Adrenal gland (tissue), 9 donors: ENCODE measurements at regions not wholly inside any gene's neighbourhood (a gene's known extent, or its start where the extent isn't known, plus 50 kb on each side); places are given as distances from the start of the nearest gene placed in this dataset.

Source experiments
- DNase-seq, 7 donors: peaks; one replicate each; pipeline ENCODE4 v3.0.0-alpha.2; 2019 to 2020
- H3K27ac ChIP-seq, 5 donors: fragments of 200-600 bp; sonication (generic) in 4 of 5; 1 replicate in 3 of 5; 2 replicates in 2 of 5; pipeline versions ENCODE4 v1.5.1 to v1.8.0; 2016 to 2020; ENCODE audit warnings: mild to moderate bottlenecking in 1 of 5
- H3K27me3 ChIP-seq: fragments of 200-600 bp; 2 replicates; pipeline ENCODE4 v1.8.0; 2021
- H3K36me3 ChIP-seq, 2 donors: fragments of 200-600 bp; replicated peaks in 1 of 2; 1 replicate in 1 of 2; 2 replicates in 1 of 2; pipeline versions ENCODE4 v1.5.1 to v1.8.0; 2018 to 2022
- H3K4me1 ChIP-seq, 2 donors: fragments of 200-600 bp; replicated peaks in 1 of 2; 1 replicate in 1 of 2; 2 replicates in 1 of 2; pipeline versions ENCODE4 v1.5.1 to v1.8.0; 2018 to 2021
- H3K4me3 ChIP-seq, 4 donors: fragments of 200-600 bp; sonication (generic) in 3 of 4; one replicate each; pipeline ENCODE4 v1.5.1; 2016 to 2018
- H3K9me3 ChIP-seq, 3 donors: fragments of 200-600 bp; sonication (generic) in 1 of 3; replicated peaks in 1 of 3; 1 replicate in 2 of 3; 2 replicates in 1 of 3; pipeline versions ENCODE4 v1.5.1 to v1.8.0; 2016 to 2021
- CTCF ChIP-seq, 6 experiments: fragments of 450-650 bp in 4 of 6; fragments of 200-600 bp in 2 of 6; sonication (generic) in 1 of 6; IDR thresholded peaks; 1 replicate in 5 of 6; 2 replicates in 1 of 6; pipeline versions ENCODE4 v1.5.1 to v1.8.0; 2016 to 2021; ENCODE audit warnings: antibody characterized with exemption in 6 of 6, mild to moderate bottlenecking in 2 of 6, moderate library complexity in 1 of 6
- POLR2A ChIP-seq, 2 donors: fragments of 450-650 bp; IDR thresholded peaks; one replicate each; pipeline ENCODE4 v1.6.1; 2017; ENCODE audit warnings: antibody characterized with exemption in 2 of 2, mild to moderate bottlenecking in 2 of 2, moderate library complexity in 1 of 2
- WGBS, 4 donors: extraction: QIAGEN DNeasy Blood & Tissue Kit in 2 of 4; methylation state at CpG; one replicate each; pipeline versions ENCODE4 v1.1.5 to v1.1.7; 2013 to 2017; 5-methylcytosine and 5-hydroxymethylcytosine counted together
- intact Hi-C, 2 donors: fragments of 100-400 bp; cut with DNase I; formaldehyde crosslinking; loops; one replicate each; pipeline versions ENCODE4 v1.14.1 to v1.15.0; 2022 to 2023
- donor health status: healthy with polysubstance abuse.
- donor health status: Bipolar disorder and iron deficiency.
- donor health status: DM: yes; HTN: yes; CAD: no.
- donor health status: DM: no; HTN: no; CAD: no.
- donor health status: DM: no; HTN: no; CAD: no.

GRCh38 chr14:98197933-98198332 is 1074.1 kb downstream of the BCL11B start:
- WGBS, 4 donors = 29 to 50% (median 39%) methylated on average over 1 of the region's 1 CpG
- TF ChIP-seq CTCF (IDR thresholded peaks at IDR 0.05) (no peak), POLR2A (IDR thresholded peaks at IDR 0.05) (no peak)
- no peaks in the 10 kb centered on the region for H3K9me3 ChIP-seq
- intact Hi-C loops = no loop called here
- no peak overlapping the region for H3K27ac ChIP-seq
- no peaks in the 10 kb centered on the region for H3K4me1 ChIP-seq
- H3K36me3 ChIP-seq = no peaks in the 10 kb centered on the region
- H3K4me3 ChIP-seq = no peak overlapping the region
- DNase-seq = no peak
- no peaks in the 10 kb centered on the region for H3K27me3 ChIP-seq

DNA sequence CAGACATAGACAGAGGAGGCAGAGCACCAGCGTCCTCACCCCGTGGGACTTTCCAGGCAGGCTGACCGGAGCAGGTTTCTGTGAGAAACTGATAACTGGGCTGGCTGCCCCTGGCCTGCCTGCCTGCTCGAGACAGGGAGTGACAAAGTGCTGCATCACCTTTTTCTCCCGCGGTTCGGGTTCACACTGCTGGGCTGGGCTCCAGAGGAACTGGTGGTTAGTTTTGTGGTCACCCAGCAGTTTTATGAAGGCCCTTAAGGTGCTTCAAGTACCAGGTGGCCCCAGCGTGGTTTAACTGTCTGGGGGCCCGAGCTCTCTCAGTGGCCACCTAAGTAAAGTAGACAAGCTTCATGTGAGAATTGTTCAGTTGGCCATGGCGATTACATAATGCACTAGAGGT is 1073.6 kb downstream of the BCL11B start:
- no peaks in the 10 kb centered on the region for H3K27me3 ChIP-seq
- H3K4me3 ChIP-seq = no peak overlapping the region
- 47 to 62% (median 53%) methylated on average over 2 to 10 of the region's 10 CpGs for WGBS, 4 donors
- no peaks in the 10 kb centered on the region for H3K9me3 ChIP-seq
- TF ChIP-seq POLR2A (IDR thresholded peaks at IDR 0.05) = no peak
- no peak for TF ChIP-seq CTCF (IDR thresholded peaks at IDR 0.05)
- intact Hi-C loops = no loop called here
- H3K4me1 ChIP-seq = no peaks in the 10 kb centered on the region
- no peak overlapping the region for H3K27ac ChIP-seq
- DNase-seq = no peak
- no peaks in the 10 kb centered on the region for H3K36me3 ChIP-seq

- no peaks in the 10 kb centered on the region for H3K4me1 ChIP-seq
- intact Hi-C loops = no loop called here
- no peaks in the 10 kb centered on the region for H3K27me3 ChIP-seq
- TF ChIP-seq POLR2A (IDR thresholded peaks at IDR 0.05) (no peak), CTCF (IDR thresholded peaks at IDR 0.05) (no peak)
- no peak for DNase-seq
- H3K36me3 ChIP-seq = no peaks in the 10 kb centered on the region
- WGBS, 4 donors = 57 to 72% (median 65%) methylated on average over 6 to 7 of the region's 7 CpGs
- H3K4me3 ChIP-seq = no peak overlapping the region
- no peak overlapping the region for H3K27ac ChIP-seq
- H3K9me3 ChIP-seq = no peaks in the 10 kb centered on the region
Measured at GRCh38 chr14:98200601-98201000, 1071.4 kb downstream of the BCL11B start.

DNA sequence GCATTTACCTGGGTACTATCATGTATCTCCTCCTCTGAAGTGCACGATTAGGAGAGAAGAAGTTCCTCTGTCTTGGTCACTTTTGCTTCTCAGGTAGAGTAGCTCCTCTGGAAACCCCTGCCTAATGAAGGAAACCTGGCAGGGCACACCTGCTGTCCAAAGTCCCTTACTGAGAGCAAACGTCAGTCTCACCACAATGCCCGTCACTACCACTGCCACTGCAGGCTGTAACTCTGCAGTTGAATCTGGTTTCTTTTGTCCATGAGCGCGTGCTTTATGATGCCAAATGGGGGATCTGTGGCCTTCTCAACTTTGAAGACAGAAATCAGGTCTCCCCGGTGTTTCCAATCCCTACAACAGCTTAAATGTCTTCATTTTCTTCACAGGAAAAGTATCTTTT is 1068.6 kb downstream of the BCL11B start:
- no peaks in the 10 kb centered on the region for H3K4me1 ChIP-seq
- H3K4me3 ChIP-seq = no peak overlapping the region
- no peak overlapping the region for H3K27ac ChIP-seq
- no peak for DNase-seq
- H3K36me3 ChIP-seq = no peaks in the 10 kb centered on the region
- no peak for TF ChIP-seq CTCF (IDR thresholded peaks at IDR 0.05)
- no peak for TF ChIP-seq POLR2A (IDR thresholded peaks at IDR 0.05)
- no peaks in the 10 kb centered on the region for H3K27me3 ChIP-seq
- intact Hi-C loops = no loop called here
- H3K9me3 ChIP-seq = no peaks in the 10 kb centered on the region
- 79 to 89% (median 85%) methylated on average over 6 of the region's 6 CpGs for WGBS, 4 donors
